IMR-90 (cell line): ENCODE measurements at regions not wholly inside any gene's neighbourhood (a gene's known extent, or its start where the extent isn't known, plus 50 kb on each side); places are given as distances from the start of the nearest gene placed in this dataset.

ENCODE experiments used
- ATAC-seq: fragments of 200-7000 bp; cut with Tn5 transposase; 2 replicates; pipeline ENCODE4 v1.9.1; 2020; ENCODE audit warnings: low read depth, mild to moderate bottlenecking, moderate library complexity
- BruUV-seq: library from RNA; stranded (reverse); fragments of 400-500 nt; replicated peaks from 2 replicates; lab custom pipeline; 2021; lab: Mats Ljungman, UMichigan
- CTCF ChIA-PET: fragments of 300-600 bp; formaldehyde crosslinking; extraction: SDS; loops from one replicate; lab custom pipeline; 2021; ENCODE audit warnings: antibody characterized with exemption; lab: Yijun Ruan, JAX
- POLR2A ChIA-PET: fragments of 300-600 bp; sonication (Branson Sonifier 250); formaldehyde crosslinking; loops from one replicate; lab custom pipeline; 2022; ENCODE audit warnings: antibody characterized with exemption; ENCODE audit not compliant: unreplicated experiment; lab: Charles Lee
- DNase-seq: peaks from one replicate; pipeline ENCODE4 v3.0.0; 2013
- H2AFZ ChIP-seq: replicated peaks from 2 replicates; pipeline ENCODE3; 2013; ENCODE audit warnings: low read length, mild to moderate bottlenecking; ENCODE audit not compliant: poor library complexity
- H2AK5ac ChIP-seq: 2 replicates; pipeline ENCODE4 v1.6.1; 2013; ENCODE audit warnings: low read depth, low read length, inconsistent platforms
- H2AK9ac ChIP-seq: replicated peaks from 2 replicates; pipeline ENCODE3; 2013; ENCODE audit warnings: mild to moderate bottlenecking, low read depth, low read length, moderate library complexity; ENCODE audit not compliant: poor library complexity
- H2BK120ac ChIP-seq: 2 replicates; pipeline ENCODE4 v1.6.1; 2013; ENCODE audit warnings: low read depth, low read length, inconsistent platforms
- H2BK15ac ChIP-seq: 3 replicates; pipeline ENCODE4 v1.6.1; 2013; ENCODE audit warnings: low read depth, low read length, inconsistent platforms
- H2BK20ac ChIP-seq: 2 replicates; pipeline ENCODE4 v1.6.1; 2013; ENCODE audit warnings: low read depth, mild to moderate bottlenecking, inconsistent platforms, low read length, moderate library complexity
- H2BK5ac ChIP-seq: 2 replicates; pipeline ENCODE4 v1.6.1; 2013; ENCODE audit warnings: mild to moderate bottlenecking, low read depth, low read length, inconsistent platforms; ENCODE audit not compliant: poor library complexity, severe bottlenecking
- H3K14ac ChIP-seq: replicated peaks from 2 replicates; pipeline ENCODE4 v1.6.1; 2013; ENCODE audit warnings: low read depth, low read length, inconsistent platforms
- H3K18ac ChIP-seq: 2 replicates; pipeline ENCODE4 v1.6.1; 2013; ENCODE audit warnings: low read depth, low read length, control low read depth
- H3K23ac ChIP-seq: 2 replicates; pipeline ENCODE4 v1.6.1; 2013; ENCODE audit warnings: low read depth, low read length, inconsistent platforms
- H3K27ac ChIP-seq: 2 replicates; pipeline ENCODE4 v1.5.1; 2013; ENCODE audit warnings: mild to moderate bottlenecking, control low read depth, low read length; ENCODE audit not compliant: insufficient read depth
- H3K27me3 ChIP-seq: 2 replicates; pipeline ENCODE4 v1.6.1; 2013; ENCODE audit warnings: low read length; ENCODE audit not compliant: control insufficient read depth, insufficient read depth
- H3K36me3 ChIP-seq: 2 replicates; pipeline ENCODE4 v1.6.1; 2013; ENCODE audit warnings: low read length, mixed read lengths; ENCODE audit not compliant: control insufficient read depth, insufficient read depth
- H3K4ac ChIP-seq: 2 replicates; pipeline ENCODE4 v1.6.1; 2013; ENCODE audit warnings: low read depth, low read length, inconsistent platforms
- H3K4me1 ChIP-seq: 2 replicates; pipeline ENCODE4 v1.6.1; 2013; ENCODE audit warnings: low read length, mixed read lengths; ENCODE audit not compliant: control insufficient read depth, insufficient read depth
- H3K4me2 ChIP-seq: 2 replicates; pipeline ENCODE4 v1.6.1; 2013; ENCODE audit warnings: low read depth, mild to moderate bottlenecking, control low read depth, low read length, moderate library complexity
- H3K4me3 ChIP-seq: 2 replicates; pipeline ENCODE4 v1.5.1; 2013; ENCODE audit warnings: low read depth, mild to moderate bottlenecking, control low read depth, low read length, moderate library complexity; ENCODE audit not compliant: insufficient read depth
- H3K56ac ChIP-seq: 2 replicates; pipeline ENCODE4 v1.6.1; 2013; ENCODE audit warnings: low read length, inconsistent platforms; ENCODE audit not compliant: insufficient read depth; ENCODE audit errors: extremely low read depth
- H3K79me1 ChIP-seq, 2 experiments: 2 replicates each; pipeline ENCODE4 v1.6.1; 2013; ENCODE audit warnings: low read length in 2 of 2, inconsistent platforms in 1 of 2, low read depth in 1 of 2
- H3K9ac ChIP-seq: 2 replicates; pipeline ENCODE4 v1.6.1; 2013; ENCODE audit warnings: low read depth, low read length, control low read depth
- H3K9me1 ChIP-seq: 2 replicates; pipeline ENCODE4 v1.6.1; 2013; ENCODE audit warnings: low read length, inconsistent platforms; ENCODE audit not compliant: insufficient read depth
- H3K9me3 ChIP-seq: 2 replicates; pipeline ENCODE4 v1.6.1; 2013; ENCODE audit warnings: low read length; ENCODE audit not compliant: control insufficient read depth, insufficient read depth
- H4K20me1 ChIP-seq: 2 replicates; pipeline ENCODE4 v1.6.1; 2013; ENCODE audit warnings: low read length, inconsistent platforms; ENCODE audit not compliant: insufficient read depth
- H4K5ac ChIP-seq: 2 replicates; pipeline ENCODE4 v1.6.1; 2013; ENCODE audit warnings: mild to moderate bottlenecking, low read depth, low read length, control low read depth
- H4K8ac ChIP-seq, 2 experiments: 2 replicates each; pipeline ENCODE4 v1.6.1; 2013; ENCODE audit warnings: low read depth in 2 of 2, low read length in 2 of 2, control low read depth in 1 of 2, inconsistent platforms in 1 of 2
- H4K91ac ChIP-seq: 2 replicates; pipeline ENCODE4 v1.6.1; 2013; ENCODE audit warnings: low read depth, low read length, inconsistent platforms; ENCODE audit not compliant: insufficient read depth
- BHLHE40 ChIP-seq: fragments of 150-350 bp; IDR thresholded peaks from 2 replicates; pipeline ENCODE4 v1.6.1; 2016; ENCODE audit warnings: mild to moderate bottlenecking, low read depth, low read length
- CEBPB ChIP-seq: IDR thresholded peaks from 2 replicates; pipeline ENCODE4 v1.6.1; 2012; ENCODE audit warnings: low read depth, low read length, improper control_type of control experiment
- CHD1 ChIP-seq: IDR thresholded peaks from 2 replicates; pipeline ENCODE4 v1.6.1; 2012; ENCODE audit warnings: low read depth, low read length, improper control_type of control experiment
- CTCF ChIP-seq: conservative IDR thresholded peaks from 2 replicates; pipeline ENCODE4 v1.5.1; 2012; ENCODE audit warnings: mild to moderate bottlenecking, low read depth, low read length, improper control_type of control experiment
- ELK1 ChIP-seq: fragments of 150-350 bp; IDR thresholded peaks from 2 replicates; pipeline ENCODE4 v1.6.1; 2016; ENCODE audit warnings: low read depth, mild to moderate bottlenecking, low read length, moderate library complexity, borderline replicate concordance
- FOS ChIP-seq: fragments of 150-350 bp; IDR thresholded peaks from 2 replicates; pipeline ENCODE4 v1.6.1; 2016; ENCODE audit warnings: low read depth, low read length
- MAFK ChIP-seq: IDR thresholded peaks from 2 replicates; pipeline ENCODE4 v1.6.1; 2012; ENCODE audit warnings: low read depth, low read length, improper control_type of control experiment
- MAZ ChIP-seq: IDR thresholded peaks from 2 replicates; pipeline ENCODE4 v1.6.1; 2012; ENCODE audit warnings: low read depth, mild to moderate bottlenecking, low read length, improper control_type of control experiment, moderate library complexity, borderline replicate concordance
- MXI1 ChIP-seq: IDR thresholded peaks from 2 replicates; pipeline ENCODE4 v1.6.1; 2012; ENCODE audit warnings: low read depth, mild to moderate bottlenecking, low read length, moderate library complexity, borderline replicate concordance
- NFE2L2 ChIP-seq: fragments of 150-350 bp; IDR thresholded peaks from 2 replicates; pipeline ENCODE4 v1.6.1; 2016; ENCODE audit warnings: low read depth, mild to moderate bottlenecking, low read length
- POLR2A ChIP-seq: IDR thresholded peaks from 2 replicates; pipeline ENCODE4 v1.6.1; 2012; ENCODE audit warnings: mild to moderate bottlenecking, low read depth, low read length
- RAD21 ChIP-seq: IDR thresholded peaks from 2 replicates; pipeline ENCODE4 v1.6.1; 2012; ENCODE audit warnings: low read length, improper control_type of control experiment
- RCOR1 ChIP-seq: IDR thresholded peaks from 2 replicates; pipeline ENCODE4 v1.6.1; 2012; ENCODE audit warnings: mild to moderate bottlenecking, low read length, improper control_type of control experiment; ENCODE audit not compliant: insufficient replicate concordance
- RFX5 ChIP-seq: IDR thresholded peaks from 2 replicates; pipeline ENCODE4 v1.8.0; 2012; ENCODE audit warnings: low read depth, mild to moderate bottlenecking, low read length, moderate library complexity
- SMC3 ChIP-seq: fragments of 150-350 bp; IDR thresholded peaks from 2 replicates; pipeline ENCODE4 v1.6.1; 2016; ENCODE audit warnings: low read depth, mild to moderate bottlenecking, antibody characterized with exemption, low read length, moderate library complexity
- USF2 ChIP-seq: fragments of 150-350 bp; IDR thresholded peaks from 2 replicates; pipeline ENCODE4 v1.6.1; 2017; ENCODE audit warnings: mild to moderate bottlenecking, antibody characterized with exemption, low read length, low read depth
- WGBS, 2 experiments: methylation state at CpG; one replicate each; pipeline versions ENCODE4 v1.1.5 to v1.1.7; 2013; ENCODE audit warnings: missing lambda C conversion rate in 2 of 2; ENCODE audit not compliant: insufficient read length in 1 of 2; ENCODE audit errors: extremely low coverage in 2 of 2; 5-methylcytosine and 5-hydroxymethylcytosine counted together
- dilution Hi-C: fragments of 300-500 bp; cut with HindIII; formaldehyde crosslinking; loops from one replicate; pipeline ENCODE4 v1.14.3; 2018; ENCODE audit warnings: low sequenced_read_pairs; ENCODE audit not compliant: unreplicated experiment
- in situ Hi-C: fragments of 300-500 bp; cut with MboI; formaldehyde crosslinking; loops from 3 replicates; pipeline ENCODE4 v1.14.3; 2019; ENCODE audit warnings: low sequenced_read_pairs, inconsistent platforms, mixed read lengths
- intact Hi-C: fragments of 100-400 bp; cut with micrococcal nuclease; formaldehyde crosslinking; loops from 2 replicates; pipeline ENCODE4 v1.10.0; 2022

- H3K27me3 ChIP-seq, result no peaks in the 10 kb centered on the region
- no TSS peak for BruUV-seq
- H3K4me3 ChIP-seq, result no peak overlapping the region
- H2AK5ac ChIP-seq, result no peak overlapping the region
- H2BK20ac ChIP-seq, result no peak overlapping the region
- H3K23ac ChIP-seq, result no peak overlapping the region
- H3K4me2 ChIP-seq, result no peak overlapping the region
- POLR2A ChIA-PET, result no interaction called here
- no peaks in the 10 kb centered on the region for H3K79me1 ChIP-seq
- dilution Hi-C loops, result no loop called here
- CTCF ChIA-PET, result no interaction called here
- ATAC-seq, result no peak
- H2AFZ ChIP-seq, result no peak overlapping the region
- H3K4me1 ChIP-seq, result no peaks in the 10 kb centered on the region
- TF ChIP-seq CTCF (no peak), CEBPB (no peak), SMC3 (no peak), POLR2A (no peak), BHLHE40 (no peak), RFX5 (no peak), USF2 (no peak), CHD1 (no peak), MAZ (no peak), RAD21 (no peak), RCOR1 (no peak), ELK1 (no peak), NFE2L2 (no peak), MXI1 (no peak), MAFK (no peak), FOS (no peak)
- H3K27ac ChIP-seq, result no peak overlapping the region
- no CpG with 5 or more reads among the region's 2 CpGs for whole genome bisulfite sequencing, 2 experiments
- intact Hi-C loops, result no loop called here
- H3K9me1 ChIP-seq, result no peaks in the 10 kb centered on the region
- in situ Hi-C loops, result no loop called here
- no peak overlapping the region for H3K9ac ChIP-seq
- H2BK15ac ChIP-seq, result no peak overlapping the region
- H2BK120ac ChIP-seq, result no peak overlapping the region
- H2BK5ac ChIP-seq, result no peak overlapping the region
- no peak overlapping the region for H3K4ac ChIP-seq
- H4K5ac ChIP-seq, result no peak overlapping the region
- DNase-seq, result no peak
- no peak overlapping the region for H2AK9ac ChIP-seq
- no peaks in the 10 kb centered on the region for H3K36me3 ChIP-seq
- no peak overlapping the region for H3K18ac ChIP-seq
- no peak overlapping the region for H3K14ac ChIP-seq
- H4K91ac ChIP-seq, result no peak overlapping the region
- H3K56ac ChIP-seq, result no peak overlapping the region
- no peaks in the 10 kb centered on the region for H4K20me1 ChIP-seq
- peaks cover 2% of the 10 kb centered on the region; the same call in 1 of the 2 replicates for H3K9me3 ChIP-seq
- H4K8ac ChIP-seq, result no peak overlapping the region
Observed at GRCh38 chr6:6091608-6092002, 84.9 kb upstream of the NRN1 start.
